Loucy (cell line): ENCODE measurements at regions not wholly inside any gene's neighbourhood (a gene's known extent, or its start where the extent isn't known, plus 50 kb on each side); places are given as distances from the start of the nearest gene placed in this dataset.
"Not testable (repeated sequence)": the region's sequence is repeated elsewhere in the genome, so short reads cannot be mapped to it uniquely, and the experiment has no call there.

Source experiments
- H2AFZ ChIP-seq: fragments of 200-600 bp; sonication (generic); 2 replicates; pipeline ENCODE4 v1.6.0; 2016; ENCODE audit warnings: antibody characterized with exemption, mild to moderate bottlenecking, low read length, moderate library complexity
- H3F3A ChIP-seq: fragments of 200-600 bp; 2 replicates; pipeline ENCODE4 v1.6.0; 2016; ENCODE audit warnings: antibody characterized with exemption, low read depth, mild to moderate bottlenecking
- H3K27me3 ChIP-seq: fragments of 200-600 bp; sonication (generic); 2 replicates; pipeline ENCODE4 v1.6.1; 2014; ENCODE audit warnings: low read length, mild to moderate bottlenecking; ENCODE audit not compliant: insufficient read depth, poor library complexity, severe bottlenecking
- H3K36me3 ChIP-seq: fragments of 200-600 bp; sonication (generic); 2 replicates; pipeline ENCODE4 v1.6.1; 2016; ENCODE audit warnings: low read length; ENCODE audit not compliant: insufficient read depth
- H3K4me1 ChIP-seq: fragments of 200-600 bp; sonication (generic); 2 replicates; pipeline ENCODE4 v1.5.1; 2014; ENCODE audit warnings: low read length, mild to moderate bottlenecking; ENCODE audit not compliant: insufficient read depth, poor library complexity, severe bottlenecking
- H3K4me2 ChIP-seq: fragments of 200-600 bp; sonication (generic); 2 replicates; pipeline ENCODE4 v1.6.0; 2014; ENCODE audit warnings: antibody characterized with exemption, low read length, low read depth, mild to moderate bottlenecking; ENCODE audit not compliant: poor library complexity, severe bottlenecking
- H3K4me3 ChIP-seq: fragments of 200-600 bp; sonication (generic); 2 replicates; pipeline ENCODE4 v1.5.1; 2014; ENCODE audit warnings: low read length, mild to moderate bottlenecking, mixed read lengths; ENCODE audit not compliant: poor library complexity, severe bottlenecking
- H3K79me2 ChIP-seq: fragments of 200-600 bp; sonication (generic); 2 replicates; pipeline ENCODE4 v1.6.1; 2014; ENCODE audit warnings: low read length; ENCODE audit not compliant: insufficient read depth
- H3K9ac ChIP-seq: fragments of 200-600 bp; sonication (generic); 2 replicates; pipeline ENCODE4 v1.6.0; 2014; ENCODE audit warnings: mild to moderate bottlenecking, low read depth, low read length, moderate library complexity; ENCODE audit not compliant: poor library complexity, severe bottlenecking
- H3K9me2 ChIP-seq: fragments of 200-600 bp; sonication (generic); replicated peaks from 2 replicates; pipeline ENCODE4 v1.6.1; 2016; ENCODE audit warnings: low read depth, low read length, mixed read lengths
- H3K9me3 ChIP-seq: fragments of 200-600 bp; sonication (generic); 2 replicates; pipeline ENCODE4 v1.6.1; 2014; ENCODE audit warnings: mild to moderate bottlenecking, antibody characterized with exemption, low read length, low read depth; ENCODE audit not compliant: insufficient read depth
- H4K20me1 ChIP-seq: fragments of 200-600 bp; sonication (generic); 2 replicates; pipeline ENCODE4 v1.6.0; 2014; ENCODE audit warnings: antibody characterized with exemption, low read length, mild to moderate bottlenecking; ENCODE audit not compliant: insufficient read depth, poor library complexity, severe bottlenecking
- CTCF ChIP-seq: fragments of 200-600 bp; sonication (generic); conservative IDR thresholded peaks from 2 replicates; pipeline ENCODE4 v1.5.1; 2014; ENCODE audit warnings: mild to moderate bottlenecking, antibody characterized with exemption, low read length
- EZH2phosphoT487 ChIP-seq: fragments of 200-600 bp; IDR thresholded peaks from 2 replicates; pipeline ENCODE4 v1.6.1; 2018; ENCODE audit warnings: antibody characterized with exemption, mild to moderate bottlenecking, moderate library complexity, borderline replicate concordance

GRCh38 chr2:63743170-63743981 lies 98.3 kb upstream of the UGP2 start:
- no peaks in the 10 kb centered on the region for H3K4me1 ChIP-seq
- TF ChIP-seq EZH2phosphoT487, result no peak
- TF ChIP-seq CTCF, result no peak
- no peaks in the 10 kb centered on the region for H3K9me3 ChIP-seq
- no peaks in the 10 kb centered on the region for H3F3A ChIP-seq
- H3K4me2 ChIP-seq, result no peak overlapping the region
- no peak overlapping the region for H3K9ac ChIP-seq
- no peaks in the 10 kb centered on the region for H3K36me3 ChIP-seq
- H3K4me3 ChIP-seq, result no peak overlapping the region
- no peaks in the 10 kb centered on the region for H3K79me2 ChIP-seq
- H3K27me3 ChIP-seq, result no peaks in the 10 kb centered on the region
- no peaks in the 10 kb centered on the region for H4K20me1 ChIP-seq
- no peaks in the 10 kb centered on the region for H3K9me2 ChIP-seq
- no peak overlapping the region for H2AFZ ChIP-seq

GRCh38 chr2:63743982-63744966 lies 97.4 kb upstream of the UGP2 start:
- Histone ChIP-seq H4K20me1 (no peaks in the 10 kb centered on the region), H3K79me2 (no peaks in the 10 kb centered on the region), H3K9ac (no peak overlapping the region), H3K4me3 (no peak overlapping the region), H3K4me2 (no peak overlapping the region), H3K9me2 (no peaks in the 10 kb centered on the region), H3K27me3 (no peaks in the 10 kb centered on the region), H3K4me1 (no peaks in the 10 kb centered on the region), H3K9me3 (no peaks in the 10 kb centered on the region), H3F3A (no peaks in the 10 kb centered on the region), H3K36me3 (no peaks in the 10 kb centered on the region), H2AFZ (no peak overlapping the region)
- no peak for TF ChIP-seq EZH2phosphoT487
- no peak for TF ChIP-seq CTCF

GRCh38 chr2:63746548-63746947 lies 95.1 kb upstream of the UGP2 start:
- not testable (repeated sequence) for H3K9ac ChIP-seq, H3K9me3 ChIP-seq, H3K27me3 ChIP-seq, H3K4me3 ChIP-seq, H3K9me2 ChIP-seq, H4K20me1 ChIP-seq, H3F3A ChIP-seq, H3K36me3 ChIP-seq, H3K4me2 ChIP-seq, H3K79me2 ChIP-seq, H3K4me1 ChIP-seq, H2AFZ ChIP-seq
